GM23338 (cell line): ENCODE measurements at regions not wholly inside any gene's neighbourhood (a gene's known extent, or its start where the extent isn't known, plus 50 kb on each side); places are given as distances from the start of the nearest gene placed in this dataset.

ENCODE experiments used
- CTCF ChIP-seq, 2 experiments: fragments of 200-600 bp in 1 of 2; sonication (generic) in 1 of 2; conservative IDR thresholded peaks; 2 replicates each; pipeline versions ENCODE4 v1.5.1 to v1.6.1; 2016 to 2017; ENCODE audit warnings: antibody characterized with exemption in 2 of 2, low read depth in 2 of 2, mild to moderate bottlenecking in 2 of 2, moderate library complexity in 1 of 2
- EZH2 ChIP-seq: fragments of 200-600 bp; sonication (generic); IDR thresholded peaks from one replicate; pipeline ENCODE4 v1.8.0; 2017; ENCODE audit warnings: antibody characterized with exemption, mild to moderate bottlenecking, low read depth; ENCODE audit not compliant: unreplicated experiment
- REST ChIP-seq: IDR thresholded peaks from one replicate; pipeline ENCODE4 v1.6.1; 2018; ENCODE audit warnings: antibody characterized with exemption; ENCODE audit not compliant: unreplicated experiment

- TF ChIP-seq REST, result no peak
- TF ChIP-seq CTCF (conservative IDR thresholded peaks at IDR 0.05; ENCODE audit: low read depth in 2 of 2), result no peak
- TF ChIP-seq EZH2, result no peak
Measured at GRCh38 chr16:66193543-66194229, 172.8 kb upstream of the CDH5 start.
